Endothelial cell (in vitro differentiated cells): ENCODE measurements at regions not wholly inside any gene's neighbourhood (a gene's known extent, or its start where the extent isn't known, plus 50 kb on each side); places are given as distances from the start of the nearest gene placed in this dataset.

Experiments used
- DNase-seq: peaks from one replicate; pipeline ENCODE4 v3.0.0; 2021; ENCODE audit warnings: low spot score
- H3K27ac Mint-ChIP-seq: one replicate; pipeline ENCODE4 v1.8.0; 2021; ENCODE audit warnings: mixed read lengths, inconsistent platforms; ENCODE audit not compliant: unreplicated experiment
- H3K27me3 Mint-ChIP-seq: one replicate; pipeline ENCODE4 v1.8.0; 2021; ENCODE audit warnings: mild to moderate bottlenecking, moderate library complexity, mixed read lengths, inconsistent platforms; ENCODE audit not compliant: unreplicated experiment
- H3K36me3 Mint-ChIP-seq: one replicate; pipeline ENCODE4 v1.8.0; 2021; ENCODE audit warnings: mild to moderate bottlenecking, low read depth, mixed read lengths, inconsistent platforms; ENCODE audit not compliant: unreplicated experiment
- H3K4me1 Mint-ChIP-seq: one replicate; pipeline ENCODE4 v1.8.0; 2021; ENCODE audit warnings: mild to moderate bottlenecking, mixed read lengths, inconsistent platforms; ENCODE audit not compliant: unreplicated experiment
- H3K4me3 Mint-ChIP-seq: one replicate; pipeline ENCODE4 v1.8.0; 2021; ENCODE audit warnings: mild to moderate bottlenecking, mixed read lengths, inconsistent platforms; ENCODE audit not compliant: unreplicated experiment
- H3K9me3 Mint-ChIP-seq: one replicate; pipeline ENCODE4 v1.8.0; 2021; ENCODE audit warnings: mixed read lengths, inconsistent platforms; ENCODE audit not compliant: unreplicated experiment
- TF ChIP-seq, protein P1 (sequence below): fragments of 200-600 bp; sonication (generic); IDR thresholded peaks from one replicate; pipeline ENCODE4 v1.5.0; 2021; ENCODE audit warnings: antibody characterized with exemption; ENCODE audit not compliant: unreplicated experiment

DNA sequence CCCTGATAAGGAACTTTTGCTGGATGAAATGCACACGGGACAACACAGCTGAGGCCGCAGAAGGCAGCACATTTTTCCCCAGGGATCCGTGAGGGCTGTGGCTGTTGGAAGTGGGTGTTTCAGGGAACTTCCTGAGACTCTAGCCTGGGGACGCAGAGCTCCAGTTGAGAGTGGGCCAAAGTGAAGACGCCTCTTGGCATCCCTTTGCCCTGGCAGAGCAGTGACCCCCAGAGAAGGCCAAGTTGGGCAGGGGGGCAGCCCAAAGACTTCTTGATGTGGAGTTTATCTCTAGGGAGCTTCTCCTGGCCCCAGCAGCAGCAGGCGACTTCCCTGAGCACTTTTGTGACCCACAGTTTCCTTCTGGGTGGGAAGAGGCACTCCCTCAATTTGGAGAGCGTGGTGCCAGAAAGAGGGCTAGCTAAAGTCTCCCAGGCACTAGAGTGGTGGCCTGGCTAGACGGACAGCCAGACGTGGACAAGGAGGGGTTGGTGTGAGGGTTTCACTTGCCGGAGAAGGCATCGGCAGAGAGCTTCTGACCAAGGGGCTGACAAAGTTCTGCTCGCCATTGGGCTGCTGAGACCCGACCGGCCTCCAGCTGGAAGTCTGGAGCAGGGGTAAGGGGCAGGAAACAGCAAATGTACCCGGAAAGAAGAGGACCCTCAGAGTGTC is 108.8 kb downstream of the ACKR3 start:
- H3K27ac Mint-ChIP-seq = no peak overlapping the region
- TF ChIP-seq, protein P1, sequence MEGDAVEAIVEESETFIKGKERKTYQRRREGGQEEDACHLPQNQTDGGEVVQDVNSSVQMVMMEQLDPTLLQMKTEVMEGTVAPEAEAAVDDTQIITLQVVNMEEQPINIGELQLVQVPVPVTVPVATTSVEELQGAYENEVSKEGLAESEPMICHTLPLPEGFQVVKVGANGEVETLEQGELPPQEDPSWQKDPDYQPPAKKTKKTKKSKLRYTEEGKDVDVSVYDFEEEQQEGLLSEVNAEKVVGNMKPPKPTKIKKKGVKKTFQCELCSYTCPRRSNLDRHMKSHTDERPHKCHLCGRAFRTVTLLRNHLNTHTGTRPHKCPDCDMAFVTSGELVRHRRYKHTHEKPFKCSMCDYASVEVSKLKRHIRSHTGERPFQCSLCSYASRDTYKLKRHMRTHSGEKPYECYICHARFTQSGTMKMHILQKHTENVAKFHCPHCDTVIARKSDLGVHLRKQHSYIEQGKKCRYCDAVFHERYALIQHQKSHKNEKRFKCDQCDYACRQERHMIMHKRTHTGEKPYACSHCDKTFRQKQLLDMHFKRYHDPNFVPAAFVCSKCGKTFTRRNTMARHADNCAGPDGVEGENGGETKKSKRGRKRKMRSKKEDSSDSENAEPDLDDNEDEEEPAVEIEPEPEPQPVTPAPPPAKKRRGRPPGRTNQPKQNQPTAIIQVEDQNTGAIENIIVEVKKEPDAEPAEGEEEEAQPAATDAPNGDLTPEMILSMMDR = no peak
- peaks cover 8% of the 10 kb centered on the region for H3K4me1 Mint-ChIP-seq
- no peak for DNase-seq
- H3K36me3 Mint-ChIP-seq = no peaks in the 10 kb centered on the region
- H3K27me3 Mint-ChIP-seq = peaks cover 2% of the 10 kb centered on the region
- H3K4me3 Mint-ChIP-seq = no peak overlapping the region
- H3K9me3 Mint-ChIP-seq = no peaks in the 10 kb centered on the region

DNA sequence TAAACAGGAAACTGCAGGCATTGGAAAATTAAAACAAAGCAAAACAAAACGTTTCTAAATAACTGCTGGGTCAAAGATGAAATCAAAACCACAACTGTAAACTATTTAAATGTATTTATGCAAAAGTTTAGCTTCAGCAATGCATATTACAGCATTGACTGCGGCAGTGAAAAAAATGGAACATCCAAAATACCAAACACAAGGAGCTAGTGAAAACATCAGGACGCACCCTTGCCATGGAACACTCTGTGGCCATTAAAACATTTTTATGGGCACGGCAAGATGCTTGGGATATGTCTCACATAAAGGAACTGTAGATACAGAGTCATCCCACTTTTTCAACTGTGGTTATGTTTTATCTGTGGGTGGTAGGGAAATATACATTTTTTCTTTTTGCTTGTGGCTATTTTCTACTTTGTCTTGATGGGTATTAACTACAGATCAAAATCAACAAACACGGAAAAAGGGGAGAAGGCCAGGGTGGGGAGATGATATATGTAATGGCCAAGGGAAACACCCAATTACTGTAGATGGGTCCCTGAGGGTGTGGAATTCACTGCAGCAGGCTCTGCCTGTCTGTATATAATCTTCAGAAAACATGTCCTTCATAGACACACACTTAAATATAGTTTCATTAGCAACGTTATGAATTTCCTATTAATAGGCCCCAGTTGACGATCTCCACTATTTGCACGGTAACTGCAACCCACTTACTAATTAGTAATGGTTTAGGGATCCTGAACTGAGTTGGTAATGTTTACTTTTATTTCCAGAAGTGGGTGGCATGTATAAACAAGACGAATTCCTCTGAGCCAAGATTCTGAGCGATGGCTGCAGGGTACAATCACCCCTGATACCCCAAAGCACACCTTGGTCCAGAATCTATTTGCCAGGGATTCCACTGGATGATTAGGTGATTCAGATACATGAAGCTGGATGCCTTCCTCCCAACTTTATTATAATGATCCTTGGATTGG is 110.5 kb downstream of the ACKR3 start:
- TF ChIP-seq, protein P1 = no peak
- Mint-ChIP-seq H3K27ac (no peak overlapping the region), H3K4me1 (peaks cover 14% of the 10 kb centered on the region), H3K9me3 (no peaks in the 10 kb centered on the region), H3K27me3 (peaks cover 2% of the 10 kb centered on the region), H3K36me3 (no peaks in the 10 kb centered on the region), H3K4me3 (no peak overlapping the region)
- DNase-seq = no peak

DNA sequence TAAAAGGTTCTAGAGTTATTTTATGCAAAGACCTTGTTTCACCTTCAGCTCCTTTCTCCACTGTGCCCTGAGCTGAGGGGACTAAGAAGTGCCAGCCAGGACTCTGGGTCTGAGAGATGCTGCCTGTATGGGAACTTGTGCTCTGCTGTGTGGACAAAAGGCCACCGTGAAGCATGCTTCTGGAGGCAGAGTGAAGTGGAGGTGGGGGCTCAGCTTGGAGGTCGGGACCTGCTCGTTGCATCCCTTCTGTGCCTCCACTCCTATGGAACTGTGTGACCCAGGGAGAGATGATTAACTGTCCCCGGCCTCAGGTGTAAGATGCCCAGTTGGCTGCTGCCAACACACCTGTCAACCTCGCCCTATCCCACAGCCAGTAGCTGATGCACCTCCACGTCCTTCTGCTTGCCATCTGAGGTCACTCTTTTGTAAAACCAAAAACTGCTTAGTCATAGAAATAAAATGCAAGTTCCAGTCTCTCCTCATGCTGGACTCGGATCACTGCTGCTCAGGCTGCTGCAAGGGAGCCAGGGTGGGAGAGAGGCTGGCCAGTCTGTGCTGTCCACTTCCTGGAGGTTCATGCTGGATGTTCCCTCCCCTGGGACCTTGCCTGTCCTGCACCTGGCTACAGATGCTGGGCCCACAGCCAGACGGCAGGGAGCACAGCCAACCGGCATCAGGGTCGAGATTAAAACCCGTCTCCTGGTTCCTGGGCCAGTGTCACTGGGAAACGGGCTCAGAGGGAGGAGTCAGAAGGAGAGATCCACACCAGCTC is 113.2 kb downstream of the ACKR3 start:
- Mint-ChIP-seq H3K4me1 (peaks cover 36% of the 10 kb centered on the region), H3K4me3 (no peak overlapping the region), H3K9me3 (no peaks in the 10 kb centered on the region), H3K36me3 (no peaks in the 10 kb centered on the region), H3K27ac (no peak overlapping the region), H3K27me3 (peaks cover 1% of the 10 kb centered on the region)
- TF ChIP-seq, protein P1 = no peak
- no peak for DNase-seq

DNA sequence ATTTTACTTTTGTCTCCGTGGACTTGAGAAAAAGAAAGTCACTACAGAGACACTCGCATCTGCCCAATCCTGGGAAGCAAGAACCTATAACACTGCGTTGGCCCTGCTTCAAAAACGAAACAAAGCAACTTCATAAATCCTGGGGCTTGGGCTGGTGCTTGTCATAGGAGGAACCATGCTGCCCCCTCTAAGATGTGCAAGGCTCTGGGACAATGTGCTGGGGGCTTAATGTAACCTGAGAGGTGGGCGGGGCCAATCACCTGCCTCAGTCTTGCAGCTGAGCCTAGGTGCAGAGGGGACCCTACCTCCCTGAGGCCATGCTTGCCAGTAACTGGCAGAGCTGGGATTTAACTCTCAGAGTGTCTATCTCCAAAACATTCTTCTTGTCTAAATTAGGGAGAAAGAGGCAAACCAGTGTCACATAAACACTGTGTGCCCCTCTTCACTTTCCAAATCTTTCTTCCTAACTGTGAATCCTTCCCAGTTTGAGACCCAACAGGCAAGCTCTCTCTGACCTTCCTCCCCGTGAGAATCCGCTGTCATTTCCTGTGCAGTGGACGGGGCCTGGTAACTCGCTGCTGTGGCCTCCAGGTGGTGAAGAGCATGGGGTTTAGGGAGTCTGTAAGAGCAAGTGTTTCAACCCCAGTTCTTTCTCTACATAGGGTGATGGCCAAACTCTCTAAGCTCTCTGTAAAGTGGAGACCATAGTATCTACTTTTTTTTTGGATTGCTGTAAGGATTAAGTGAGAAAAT is 115.1 kb downstream of the ACKR3 start:
- Mint-ChIP-seq H3K4me3 (no peak overlapping the region), H3K4me1 (peaks cover 49% of the 10 kb centered on the region)
- DNase-seq = no peak

More for the DNA sequence above, 115.1 kb downstream of the ACKR3 start:
- H3K9me3 Mint-ChIP-seq = no peaks in the 10 kb centered on the region
- TF ChIP-seq, protein P1 = no peak
- H3K36me3 Mint-ChIP-seq = no peaks in the 10 kb centered on the region
- H3K27ac Mint-ChIP-seq = no peak overlapping the region
- peaks cover 1% of the 10 kb centered on the region for H3K27me3 Mint-ChIP-seq
